ENCODE measurements at regions not wholly inside any gene's neighbourhood (a gene's known extent, or its start where the extent isn't known, plus 50 kb on each side); places are given as distances from the start of the nearest gene placed in this dataset.

DNA sequence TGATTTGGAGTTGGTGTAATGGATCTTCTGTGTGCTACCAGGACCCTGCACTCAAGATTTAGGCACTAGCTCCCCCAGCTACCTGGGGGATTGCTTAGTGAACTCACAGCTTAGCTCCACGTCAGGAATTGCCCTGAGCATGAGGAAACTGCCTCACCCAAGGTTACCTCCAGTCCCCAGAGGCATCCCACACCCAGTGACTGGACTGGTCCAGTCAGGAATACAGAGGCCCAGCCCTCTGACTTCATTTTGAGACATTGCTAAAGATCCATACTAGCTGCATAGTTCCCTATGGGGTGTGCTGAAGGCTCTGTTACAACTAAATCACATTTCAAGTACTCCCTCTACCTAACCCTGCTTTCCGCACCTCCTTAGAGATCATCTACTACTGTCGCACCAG lies 364.7 kb downstream of the EFNA5 start:
- DNase-seq (ENCODE audit: low spot score): no peak
- TF ChIP-seq, protein P1, sequence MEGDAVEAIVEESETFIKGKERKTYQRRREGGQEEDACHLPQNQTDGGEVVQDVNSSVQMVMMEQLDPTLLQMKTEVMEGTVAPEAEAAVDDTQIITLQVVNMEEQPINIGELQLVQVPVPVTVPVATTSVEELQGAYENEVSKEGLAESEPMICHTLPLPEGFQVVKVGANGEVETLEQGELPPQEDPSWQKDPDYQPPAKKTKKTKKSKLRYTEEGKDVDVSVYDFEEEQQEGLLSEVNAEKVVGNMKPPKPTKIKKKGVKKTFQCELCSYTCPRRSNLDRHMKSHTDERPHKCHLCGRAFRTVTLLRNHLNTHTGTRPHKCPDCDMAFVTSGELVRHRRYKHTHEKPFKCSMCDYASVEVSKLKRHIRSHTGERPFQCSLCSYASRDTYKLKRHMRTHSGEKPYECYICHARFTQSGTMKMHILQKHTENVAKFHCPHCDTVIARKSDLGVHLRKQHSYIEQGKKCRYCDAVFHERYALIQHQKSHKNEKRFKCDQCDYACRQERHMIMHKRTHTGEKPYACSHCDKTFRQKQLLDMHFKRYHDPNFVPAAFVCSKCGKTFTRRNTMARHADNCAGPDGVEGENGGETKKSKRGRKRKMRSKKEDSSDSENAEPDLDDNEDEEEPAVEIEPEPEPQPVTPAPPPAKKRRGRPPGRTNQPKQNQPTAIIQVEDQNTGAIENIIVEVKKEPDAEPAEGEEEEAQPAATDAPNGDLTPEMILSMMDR (IDR thresholded peaks at IDR 0.05; ENCODE audit: extremely low read depth, missing control alignments): no peak

DNA sequence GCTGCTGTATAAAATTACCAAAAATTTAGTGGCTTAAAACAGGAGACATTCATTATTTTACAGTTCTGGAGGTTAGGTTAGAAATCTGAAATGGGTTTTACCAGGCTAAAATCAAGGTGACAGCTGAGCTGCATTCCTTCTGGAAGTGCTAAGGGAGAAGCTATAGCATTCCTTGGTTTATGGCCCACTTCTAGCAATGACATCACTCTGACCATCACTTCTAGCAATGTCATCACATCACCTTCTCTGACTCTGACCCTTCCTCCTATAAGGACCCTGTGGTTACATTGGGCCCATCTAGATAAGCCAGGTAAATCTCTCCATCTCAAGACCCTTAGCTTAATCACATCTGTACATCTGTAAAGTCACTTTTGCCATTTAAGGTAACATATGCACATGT lies 366.1 kb downstream of the EFNA5 start:
- TF ChIP-seq, protein P1 (IDR thresholded peaks at IDR 0.05; ENCODE audit: extremely low read depth, missing control alignments): no peak
- no peak for DNase-seq (ENCODE audit: low spot score)

DNA sequence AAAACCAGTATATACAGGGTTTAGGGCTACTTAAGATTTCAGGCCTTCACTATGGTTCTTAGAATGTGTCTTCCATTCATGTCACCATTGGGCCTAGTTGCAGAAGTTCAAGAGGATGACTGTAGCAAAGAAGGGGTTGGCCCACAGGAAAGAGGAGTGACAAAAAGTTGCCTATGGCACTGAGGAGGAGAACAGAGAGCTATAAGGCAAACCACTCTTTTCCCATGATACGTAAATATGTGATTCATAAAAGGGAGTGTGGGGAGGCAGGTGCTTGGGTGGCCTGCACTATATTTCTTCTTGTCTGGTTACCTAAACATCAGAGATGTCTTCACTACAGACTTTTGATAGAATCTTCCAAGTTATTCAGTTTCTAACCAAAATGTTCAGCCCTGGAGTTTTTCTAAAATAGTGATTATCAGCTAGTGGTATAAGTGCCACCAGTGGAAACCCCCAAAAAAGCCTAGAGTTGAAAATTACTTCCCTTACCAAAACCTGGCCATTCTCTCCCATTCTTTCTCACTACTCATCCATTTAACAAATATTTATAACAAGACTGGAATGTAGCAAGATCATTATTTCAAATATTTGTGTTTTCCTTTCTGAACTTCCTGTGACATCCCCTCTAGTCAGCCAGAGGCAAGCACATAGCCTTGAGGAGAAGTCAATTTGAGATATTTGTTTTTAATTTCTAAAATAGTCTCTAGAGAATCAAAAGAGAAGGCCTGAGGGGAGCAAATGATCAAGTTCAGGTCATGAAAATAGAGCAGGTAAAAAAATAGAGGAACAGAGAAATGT lies 367.4 kb downstream of the EFNA5 start:
- no peak for DNase-seq (ENCODE audit: low spot score)
- TF ChIP-seq, protein P1 (IDR thresholded peaks at IDR 0.05; ENCODE audit: extremely low read depth, missing control alignments): no peak

GRCh38 chr5:107302441-107302840 lies 368.3 kb downstream of the EFNA5 start:
- TF ChIP-seq, protein P1 (IDR thresholded peaks at IDR 0.05; ENCODE audit: extremely low read depth, missing control alignments): no peak
- DNase-seq (ENCODE audit: low spot score): no peak

DNA sequence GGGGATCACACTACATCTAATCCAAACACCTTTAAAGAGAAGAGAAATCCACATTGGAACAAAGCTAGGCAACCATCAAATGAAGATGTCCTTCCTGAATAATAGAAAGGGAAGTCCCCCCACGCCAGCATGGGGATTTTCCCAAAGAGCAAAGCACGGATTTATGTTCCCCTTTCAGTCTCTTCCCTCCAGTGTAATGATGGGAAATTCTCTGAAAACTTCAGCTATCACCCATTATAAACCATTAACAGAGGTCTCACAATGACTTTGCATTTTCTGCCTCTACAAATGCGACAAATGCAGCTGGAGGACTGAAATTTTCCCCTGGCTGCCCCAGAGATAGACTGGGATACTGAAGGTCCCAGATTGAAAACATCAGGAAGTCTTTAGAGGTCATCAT lies 368.7 kb downstream of the EFNA5 start:
- TF ChIP-seq, protein P1 (IDR thresholded peaks at IDR 0.05; ENCODE audit: extremely low read depth, missing control alignments): no peak
- no peak for DNase-seq (ENCODE audit: low spot score)

GRCh38 chr5:107300721-107301327 lies 369.9 kb downstream of the EFNA5 start:
- TF ChIP-seq, protein P1 (IDR thresholded peaks at IDR 0.05; ENCODE audit: extremely low read depth, missing control alignments): no peak
- no peak for DNase-seq (ENCODE audit: low spot score)

DNA sequence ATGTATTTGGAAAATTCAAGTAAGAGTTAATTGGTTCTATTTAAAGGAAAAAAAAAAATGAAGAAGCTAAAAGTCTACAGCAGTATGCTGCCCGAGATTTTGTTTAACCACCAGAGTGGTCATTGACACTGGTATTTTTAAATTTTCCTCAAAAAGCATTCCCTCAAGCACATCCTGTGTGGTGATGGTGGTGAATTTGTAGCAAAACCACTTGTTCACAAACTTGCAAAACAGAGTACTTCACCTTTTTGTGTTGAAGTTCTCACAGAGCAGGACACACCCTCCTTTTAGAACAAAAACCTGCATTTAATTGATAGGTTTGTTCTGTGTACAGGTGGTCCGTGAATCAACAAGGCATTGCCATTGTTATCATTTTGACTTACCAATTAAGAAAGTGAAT lies 374.2 kb downstream of the EFNA5 start:
- TF ChIP-seq, protein P1 (IDR thresholded peaks at IDR 0.05; ENCODE audit: extremely low read depth, missing control alignments): no peak
- DNase-seq (ENCODE audit: low spot score): no peak
